B cell (primary cell): ENCODE measurements at regions not wholly inside any gene's neighbourhood (a gene's known extent, or its start where the extent isn't known, plus 50 kb on each side); places are given as distances from the start of the nearest gene placed in this dataset.

Experiments
- ATAC-seq: fragments of 200-7000 bp; cut with Tn5 transposase; one replicate; pipeline ENCODE4 v1.10.0; 2021; ENCODE audit warnings: low read depth, mild to moderate bottlenecking, moderate number of reproducible peaks, moderate library complexity
- CTCF ChIA-PET: fragments of 350-600 bp; sonication (Branson Sonifier 250); formaldehyde crosslinking; loops from one replicate; lab custom pipeline; 2021; ENCODE audit warnings: antibody characterized with exemption, inconsistent platforms; lab: Charles Lee
- POLR2A ChIA-PET: fragments of 350-600 bp; sonication (Branson Sonifier 250); formaldehyde crosslinking; loops from one replicate; lab custom pipeline; 2021; ENCODE audit warnings: antibody characterized with exemption; lab: Charles Lee
- DNase-seq: peaks from one replicate; pipeline ENCODE4 v3.0.0; 2013
- H2AFZ ChIP-seq: 2 replicates; pipeline ENCODE4 v1.6.1; 2012; ENCODE audit warnings: mild to moderate bottlenecking, low read depth, low read length; ENCODE audit not compliant: insufficient read depth, poor library complexity, severe bottlenecking
- H3K27ac ChIP-seq, 2 donors: 1 replicate in 1 of 2; 2 replicates in 1 of 2; pipeline ENCODE4 v1.5.1; 2012 to 2013; ENCODE audit warnings: low read length in 2 of 2, mild to moderate bottlenecking in 2 of 2, moderate library complexity in 1 of 2
- H3K27me3 ChIP-seq, 4 experiments: fragments of 200-600 bp in 1 of 4; sonication (generic) in 1 of 4; replicated peaks in 1 of 4; 1 replicate in 2 of 4; 2 replicates in 2 of 4; pipeline versions ENCODE4 v1.6.1 to v1.7.0; 2013 to 2016; ENCODE audit warnings: low read length in 3 of 4, mild to moderate bottlenecking in 2 of 4, mixed read lengths in 1 of 4, moderate library complexity in 1 of 4; ENCODE audit not compliant: insufficient read depth in 4 of 4, control insufficient read depth in 3 of 4; ENCODE audit errors: control extremely low read depth in 1 of 4
- H3K36me3 ChIP-seq, 2 experiments: replicated peaks in 1 of 2; 1 replicate in 1 of 2; 2 replicates in 1 of 2; pipeline versions ENCODE4 v1.6.1 to v1.7.1; 2013; ENCODE audit warnings: low read length in 1 of 2; ENCODE audit not compliant: insufficient read depth in 2 of 2, control insufficient read depth in 1 of 2; ENCODE audit errors: control extremely low read depth in 1 of 2, extremely low read depth in 1 of 2
- H3K4me1 ChIP-seq, 2 donors: fragments of 200-600 bp in 1 of 2; sonication (generic) in 1 of 2; 1 replicate in 1 of 2; 2 replicates in 1 of 2; pipeline versions ENCODE4 v1.5.1 to v1.6.1; 2013 to 2017; ENCODE audit warnings: low read length in 2 of 2; ENCODE audit not compliant: control insufficient read depth in 2 of 2, insufficient read depth in 2 of 2
- H3K4me2 ChIP-seq: replicated peaks from 2 replicates; pipeline ENCODE3; 2012; ENCODE audit warnings: mild to moderate bottlenecking, low read depth, low read length; ENCODE audit not compliant: poor library complexity, severe bottlenecking
- H3K4me3 ChIP-seq, 5 experiments: fragments of 200-600 bp in 1 of 5; sonication (generic) in 1 of 5; 1 replicate in 3 of 5; 2 replicates in 2 of 5; pipeline versions ENCODE4 v1.5.1 to v1.7.0; 2011 to 2016; ENCODE audit warnings: low read length in 4 of 5, mild to moderate bottlenecking in 4 of 5, low read depth in 2 of 5, control low read depth in 1 of 5, moderate library complexity in 1 of 5; ENCODE audit not compliant: insufficient read depth in 1 of 5; ENCODE audit errors: control extremely low read depth in 1 of 5, extremely low read depth in 1 of 5
- H3K79me2 ChIP-seq: fragments of 200-600 bp; sonication (generic); one replicate; pipeline ENCODE4 v1.6.0; 2016; ENCODE audit warnings: low read length; ENCODE audit not compliant: control insufficient read depth, insufficient read depth
- H3K9ac ChIP-seq: fragments of 200-600 bp; sonication (generic); 2 replicates; pipeline ENCODE4 v1.6.1; 2017; ENCODE audit warnings: mild to moderate bottlenecking, low read length, moderate library complexity
- H3K9me3 ChIP-seq, 3 donors: one replicate each; pipeline versions ENCODE4 v1.6.1 to v1.7.1; 2013; ENCODE audit warnings: low read length in 2 of 3; ENCODE audit not compliant: control insufficient read depth in 2 of 3, insufficient read depth in 1 of 3; ENCODE audit errors: control extremely low read depth in 1 of 3
- H4K20me1 ChIP-seq: 2 replicates; pipeline ENCODE4 v1.6.0; 2012; ENCODE audit warnings: mild to moderate bottlenecking, low read length; ENCODE audit not compliant: insufficient read depth, control insufficient read depth, poor library complexity, severe bottlenecking
- H3K27ac Mint-ChIP-seq: one replicate; pipeline ENCODE4 v1.8.0; 2021; ENCODE audit warnings: mixed read lengths
- H3K27me3 Mint-ChIP-seq: one replicate; pipeline ENCODE4 v1.8.0; 2021; ENCODE audit warnings: mixed read lengths
- H3K4me1 Mint-ChIP-seq: one replicate; pipeline ENCODE4 v1.8.0; 2021; ENCODE audit warnings: mixed read lengths
- H3K4me3 Mint-ChIP-seq: one replicate; pipeline ENCODE4 v1.8.0; 2021; ENCODE audit warnings: mixed read lengths
- H3K9me3 Mint-ChIP-seq: one replicate; pipeline ENCODE4 v1.8.0; 2022; ENCODE audit warnings: mixed read lengths; ENCODE audit not compliant: insufficient read depth
- EZH2 ChIP-seq: IDR thresholded peaks from 2 replicates; pipeline ENCODE4 v1.6.1; 2012; ENCODE audit warnings: borderline replicate concordance, low read depth, mild to moderate bottlenecking, moderate library complexity, low read length; ENCODE audit not compliant: insufficient read depth, poor library complexity, severe bottlenecking
- WGBS: methylation state at CpG from one replicate; pipeline ENCODE4 v1.1.5; 2013; ENCODE audit warnings: missing lambda C conversion rate; ENCODE audit not compliant: insufficient coverage; 5-methylcytosine and 5-hydroxymethylcytosine counted together
- intact Hi-C: fragments of 100-400 bp; cut with micrococcal nuclease; formaldehyde crosslinking; loops from one replicate; pipeline ENCODE4 v1.10.0; 2022
- TF ChIP-seq, protein P1 (sequence below): fragments of 200-600 bp; IDR thresholded peaks from one replicate; pipeline ENCODE4 v1.8.0; 2022; ENCODE audit warnings: antibody characterized with exemption, mild to moderate bottlenecking

DNA sequence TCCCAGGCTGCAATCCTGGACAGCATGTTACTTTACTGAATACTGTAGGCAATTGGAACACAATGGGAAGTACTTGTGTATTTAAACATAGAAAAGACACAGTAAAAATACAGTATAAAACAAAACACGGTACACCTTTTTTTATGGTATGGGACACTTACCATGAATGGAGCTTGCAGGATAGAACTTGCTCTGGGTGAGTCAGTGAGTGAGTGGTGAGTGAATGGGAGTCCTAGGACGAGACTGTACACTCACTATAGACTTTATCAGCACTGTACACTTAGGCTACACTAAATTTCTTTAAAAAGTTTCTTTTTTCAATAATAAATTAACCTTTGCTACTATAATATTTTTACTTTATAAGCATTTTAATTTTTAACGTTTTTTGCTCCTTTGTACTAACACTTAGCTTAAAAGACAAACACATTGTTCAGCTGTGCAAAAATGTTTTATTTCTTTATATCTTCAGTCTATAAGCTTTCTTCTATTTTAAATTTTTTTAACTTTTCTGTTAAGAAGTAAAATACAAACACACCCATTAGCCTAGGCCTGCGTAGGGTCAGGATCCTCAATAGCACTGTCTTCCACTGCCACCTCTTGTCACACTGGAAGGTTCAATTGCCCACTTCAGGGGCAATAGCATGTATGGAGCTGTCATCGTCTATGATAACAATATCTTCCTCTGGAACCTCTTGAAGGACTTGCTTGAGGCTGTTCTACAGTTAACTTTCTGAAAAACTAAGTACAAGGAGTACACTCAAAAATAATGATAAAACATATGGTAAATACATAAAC is 293.5 kb upstream of the FSTL5 start:
- H3K27me3 Mint-ChIP-seq = no peaks in the 10 kb centered on the region
- Histone ChIP-seq H3K79me2 (no peaks in the 10 kb centered on the region), H3K36me3 (no peaks in the 10 kb centered on the region), H3K27me3 (no peaks in the 10 kb centered on the region), H2AFZ (no peak overlapping the region), H3K9me3 (no peaks in the 10 kb centered on the region), H3K9ac (no peak overlapping the region), H3K4me3 (no peak overlapping the region), H3K4me2 (no peak overlapping the region), H3K27ac (no peak overlapping the region), H4K20me1 (no peaks in the 10 kb centered on the region), H3K4me1 (no peaks in the 10 kb centered on the region)
- ChIA-PET CTCF (no interaction called here), POLR2A (no interaction called here)
- WGBS = 100% methylated on average over 1 of the region's 5 CpGs
- no peak overlapping the region for H3K4me3 Mint-ChIP-seq
- H3K27ac Mint-ChIP-seq = no peak overlapping the region
- H3K4me1 Mint-ChIP-seq = no peaks in the 10 kb centered on the region
- TF ChIP-seq EZH2 = no peak
- TF ChIP-seq, protein P1, sequence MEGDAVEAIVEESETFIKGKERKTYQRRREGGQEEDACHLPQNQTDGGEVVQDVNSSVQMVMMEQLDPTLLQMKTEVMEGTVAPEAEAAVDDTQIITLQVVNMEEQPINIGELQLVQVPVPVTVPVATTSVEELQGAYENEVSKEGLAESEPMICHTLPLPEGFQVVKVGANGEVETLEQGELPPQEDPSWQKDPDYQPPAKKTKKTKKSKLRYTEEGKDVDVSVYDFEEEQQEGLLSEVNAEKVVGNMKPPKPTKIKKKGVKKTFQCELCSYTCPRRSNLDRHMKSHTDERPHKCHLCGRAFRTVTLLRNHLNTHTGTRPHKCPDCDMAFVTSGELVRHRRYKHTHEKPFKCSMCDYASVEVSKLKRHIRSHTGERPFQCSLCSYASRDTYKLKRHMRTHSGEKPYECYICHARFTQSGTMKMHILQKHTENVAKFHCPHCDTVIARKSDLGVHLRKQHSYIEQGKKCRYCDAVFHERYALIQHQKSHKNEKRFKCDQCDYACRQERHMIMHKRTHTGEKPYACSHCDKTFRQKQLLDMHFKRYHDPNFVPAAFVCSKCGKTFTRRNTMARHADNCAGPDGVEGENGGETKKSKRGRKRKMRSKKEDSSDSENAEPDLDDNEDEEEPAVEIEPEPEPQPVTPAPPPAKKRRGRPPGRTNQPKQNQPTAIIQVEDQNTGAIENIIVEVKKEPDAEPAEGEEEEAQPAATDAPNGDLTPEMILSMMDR = no peak
- ATAC-seq (no peak), DNase-seq (no peak)
- H3K9me3 Mint-ChIP-seq = no peaks in the 10 kb centered on the region
- intact Hi-C loops = no loop called here

DNA sequence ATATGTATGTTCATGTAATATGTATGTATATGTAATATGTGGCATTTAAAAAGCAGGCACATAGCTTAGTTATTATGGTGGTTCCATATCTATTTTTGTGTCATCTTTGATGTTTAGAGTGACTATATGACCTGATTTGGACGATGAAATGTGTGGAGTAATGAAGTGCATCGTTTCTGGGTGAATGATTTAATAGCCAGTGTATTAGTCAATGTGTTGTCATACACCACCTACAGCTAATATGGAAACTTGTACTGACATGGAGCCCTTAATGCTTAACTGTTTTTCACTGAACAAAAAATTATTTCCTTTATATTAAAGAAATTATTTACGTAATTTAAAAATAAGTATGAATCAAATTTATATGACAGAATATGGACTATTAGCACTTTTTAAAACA is 292.3 kb upstream of the FSTL5 start:
- no peaks in the 10 kb centered on the region for H3K27me3 ChIP-seq
- H3K36me3 ChIP-seq = no peaks in the 10 kb centered on the region
- no peaks in the 10 kb centered on the region for H3K9me3 Mint-ChIP-seq
- ATAC-seq = no peak
- POLR2A ChIA-PET = no interaction called here
- no peaks in the 10 kb centered on the region for H3K4me1 ChIP-seq
- no peak for DNase-seq
- H3K4me3 ChIP-seq = no peak overlapping the region
- CTCF ChIA-PET = no interaction called here
- intact Hi-C loops = no loop called here
- WGBS = no CpG with 5 or more reads among the region's 3 CpGs
- TF ChIP-seq, protein P1 = no peak
- no peak overlapping the region for H3K9ac ChIP-seq
- H3K27ac ChIP-seq = no peak overlapping the region
- H3K4me1 Mint-ChIP-seq = no peaks in the 10 kb centered on the region
- no peak overlapping the region for H3K27ac Mint-ChIP-seq
- H4K20me1 ChIP-seq = no peaks in the 10 kb centered on the region
- H3K79me2 ChIP-seq = no peaks in the 10 kb centered on the region
- no peaks in the 10 kb centered on the region for H3K27me3 Mint-ChIP-seq
- H3K4me2 ChIP-seq = no peak overlapping the region
- no peak overlapping the region for H3K4me3 Mint-ChIP-seq
- H2AFZ ChIP-seq = no peak overlapping the region
- no peaks in the 10 kb centered on the region for H3K9me3 ChIP-seq
